Tibial artery (tissue), 4 donors: ENCODE measurements at regions not wholly inside any gene's neighbourhood (a gene's known extent, or its start where the extent isn't known, plus 50 kb on each side); places are given as distances from the start of the nearest gene placed in this dataset.

Experiments
- DNase-seq, 2 donors: peaks; one replicate each; pipeline ENCODE4 v3.0.0-alpha.2; 2019
- H3K27ac ChIP-seq, 2 donors: fragments of 200-600 bp; sonication (generic) in 1 of 2; 1 replicate in 1 of 2; 2 replicates in 1 of 2; pipeline ENCODE4 v1.5.1; 2018 to 2019; ENCODE audit warnings: mild to moderate bottlenecking in 1 of 2
- H3K27me3 ChIP-seq, 2 donors: fragments of 200-600 bp; sonication (generic) in 1 of 2; one replicate each; pipeline versions ENCODE4 v1.5.1 to v1.6.0; 2016 to 2019
- H3K36me3 ChIP-seq, 3 donors: fragments of 200-600 bp; sonication (generic) in 2 of 3; one replicate each; pipeline ENCODE4 v1.5.1; 2016 to 2019; ENCODE audit warnings: mild to moderate bottlenecking in 2 of 3
- H3K4me1 ChIP-seq, 4 donors: fragments of 200-600 bp; sonication (generic) in 2 of 4; 1 replicate in 3 of 4; 2 replicates in 1 of 4; pipeline ENCODE4 v1.5.1; 2016 to 2019
- H3K4me3 ChIP-seq, 2 donors: fragments of 200-600 bp; sonication (generic) in 1 of 2; 1 replicate in 1 of 2; 2 replicates in 1 of 2; pipeline ENCODE4 v1.5.1; 2018 to 2019; ENCODE audit warnings: mild to moderate bottlenecking in 2 of 2
- H3K9me3 ChIP-seq, 3 donors: fragments of 200-600 bp; sonication (generic) in 1 of 3; one replicate each; pipeline ENCODE4 v1.5.1; 2016 to 2019
- CTCF ChIP-seq, 2 experiments: fragments of 200-600 bp in 1 of 2; fragments of 450-650 bp in 1 of 2; IDR thresholded peaks; one replicate each; pipeline ENCODE4 v1.5.1; 2017 to 2019; ENCODE audit warnings: antibody characterized with exemption in 2 of 2, mild to moderate bottlenecking in 1 of 2, moderate library complexity in 1 of 2
- intact Hi-C: fragments of 100-400 bp; cut with DNase I; formaldehyde crosslinking; loops from one replicate; pipeline ENCODE4 v1.15.0; 2023; ENCODE audit warnings: low total_unique reads

- DNase-seq: no peak
- H3K4me1 ChIP-seq: no peaks in the 10 kb centered on the region
- intact Hi-C loops: no loop called here
- no peak for TF ChIP-seq CTCF (IDR thresholded peaks at IDR 0.05)
- H3K9me3 ChIP-seq: no peaks in the 10 kb centered on the region
- H3K27me3 ChIP-seq: no peaks in the 10 kb centered on the region
- H3K4me3 ChIP-seq: no peak overlapping the region
- no peaks in the 10 kb centered on the region for H3K36me3 ChIP-seq
- no peak overlapping the region for H3K27ac ChIP-seq
Measured at GRCh38 chr9:74025402-74025925, 471.7 kb upstream of the RORB start.

DNA sequence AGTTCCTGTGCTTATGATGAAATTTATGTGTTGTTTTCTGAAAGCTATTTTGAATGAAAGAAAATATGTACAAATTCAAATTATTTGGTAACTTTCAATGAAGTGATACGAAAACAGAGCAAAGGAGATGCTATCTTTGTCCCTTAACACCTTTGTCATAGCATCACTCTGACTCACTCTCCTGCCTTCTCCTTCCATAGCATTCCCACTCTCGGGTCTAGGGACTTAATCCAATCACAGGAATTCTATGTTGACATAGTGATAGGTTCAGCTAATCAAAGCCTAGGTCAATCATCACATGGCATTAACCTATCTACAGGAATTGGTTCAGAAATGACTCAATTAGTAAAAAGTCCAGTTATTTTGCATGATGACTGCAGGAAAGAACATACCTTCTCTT, 464.7 kb upstream of the RORB start:
- intact Hi-C loops: no loop called here
- H3K4me1 ChIP-seq: no peaks in the 10 kb centered on the region
- no peaks in the 10 kb centered on the region for H3K27me3 ChIP-seq
- DNase-seq: no peak
- no peak for TF ChIP-seq CTCF (IDR thresholded peaks at IDR 0.05)
- H3K27ac ChIP-seq: no peak overlapping the region
- H3K4me3 ChIP-seq: no peak overlapping the region
- H3K36me3 ChIP-seq: no peaks in the 10 kb centered on the region
- H3K9me3 ChIP-seq: no peaks in the 10 kb centered on the region

DNA sequence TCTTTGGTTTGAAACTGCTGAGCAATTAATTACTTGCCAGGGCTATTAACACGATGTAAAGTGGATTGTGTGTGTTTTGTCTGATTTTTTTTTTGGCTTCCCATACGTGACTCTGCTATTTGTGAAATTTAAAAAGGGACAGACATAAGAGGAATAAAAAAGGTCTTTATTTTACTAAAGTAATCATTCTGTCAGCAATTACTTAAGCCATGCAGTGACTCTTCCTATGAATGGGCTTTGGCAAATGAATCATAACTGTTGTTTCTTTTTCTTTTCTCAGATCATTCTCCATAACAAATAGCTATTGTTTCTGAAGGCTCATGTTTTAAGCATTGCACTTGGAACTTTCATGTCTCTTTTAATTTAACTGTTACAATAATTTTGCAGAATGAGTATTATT, 461.3 kb upstream of the RORB start:
- no peak for TF ChIP-seq CTCF (IDR thresholded peaks at IDR 0.05)
- H3K27ac ChIP-seq: no peak overlapping the region
- intact Hi-C loops: no loop called here
- DNase-seq: no peak
- no peaks in the 10 kb centered on the region for H3K36me3 ChIP-seq
- H3K9me3 ChIP-seq: no peaks in the 10 kb centered on the region
- no peaks in the 10 kb centered on the region for H3K27me3 ChIP-seq
- no peak overlapping the region for H3K4me3 ChIP-seq
- no peaks in the 10 kb centered on the region for H3K4me1 ChIP-seq

GRCh38 chr9:74036549-74037231, 460.4 kb upstream of the RORB start:
- no peak for DNase-seq
- Histone ChIP-seq H3K4me1 (no peaks in the 10 kb centered on the region), H3K9me3 (no peaks in the 10 kb centered on the region), H3K27me3 (no peaks in the 10 kb centered on the region), H3K4me3 (no peak overlapping the region), H3K36me3 (no peaks in the 10 kb centered on the region), H3K27ac (no peak overlapping the region)
- TF ChIP-seq CTCF (IDR thresholded peaks at IDR 0.05): no peak
- intact Hi-C loops: no loop called here

DNA sequence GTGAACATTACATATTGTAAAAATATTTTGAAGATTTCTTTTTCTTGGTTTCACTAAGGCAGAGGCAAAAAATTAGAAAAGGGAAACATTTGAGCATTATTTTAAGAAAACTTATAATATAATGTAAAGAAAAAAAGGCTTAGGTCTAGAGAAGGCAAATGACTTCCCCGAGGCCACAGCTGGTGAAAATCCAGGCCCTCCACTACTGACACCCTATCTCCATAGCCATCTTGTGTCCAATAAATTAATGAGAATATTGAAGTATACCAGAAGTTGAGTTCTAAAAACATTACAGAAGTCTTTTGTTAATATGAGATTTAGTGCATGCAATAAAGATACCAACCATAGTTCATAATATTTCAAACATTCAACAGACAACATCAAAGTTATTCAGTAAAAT, 459.9 kb upstream of the RORB start:
- Histone ChIP-seq H3K9me3 (no peaks in the 10 kb centered on the region), H3K4me1 (no peaks in the 10 kb centered on the region), H3K27me3 (no peaks in the 10 kb centered on the region), H3K4me3 (no peak overlapping the region), H3K36me3 (no peaks in the 10 kb centered on the region), H3K27ac (no peak overlapping the region)
- no peak for DNase-seq
- intact Hi-C loops: no loop called here
- TF ChIP-seq CTCF (IDR thresholded peaks at IDR 0.05): no peak

DNA sequence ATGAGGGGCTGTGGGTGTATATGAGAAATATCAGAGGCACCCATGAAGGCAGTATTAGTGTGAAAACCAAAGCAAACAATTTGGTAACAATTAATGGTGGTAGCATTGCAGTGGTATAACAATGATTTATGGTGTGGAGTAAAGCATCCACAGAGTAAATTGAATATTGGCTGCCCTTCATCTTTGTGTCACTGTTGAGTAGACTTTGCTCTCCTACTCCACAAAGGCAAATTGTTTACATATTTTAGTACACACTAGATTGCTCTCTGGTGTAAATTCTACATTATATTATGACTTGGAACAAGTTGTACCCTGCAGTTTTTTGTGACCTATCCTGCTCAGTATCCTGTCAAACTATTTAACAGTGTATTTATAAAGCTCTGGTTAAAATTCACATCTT, 455.5 kb upstream of the RORB start:
- Histone ChIP-seq H3K27me3 (no peaks in the 10 kb centered on the region), H3K9me3 (no peaks in the 10 kb centered on the region), H3K36me3 (no peaks in the 10 kb centered on the region), H3K4me1 (no peaks in the 10 kb centered on the region), H3K27ac (no peak overlapping the region), H3K4me3 (no peak overlapping the region)
- DNase-seq: no peak
- intact Hi-C loops: no loop called here
- TF ChIP-seq CTCF (IDR thresholded peaks at IDR 0.05): no peak
